ENCODE measurements at regions not wholly inside any gene's neighbourhood (a gene's known extent, or its start where the extent isn't known, plus 50 kb on each side); places are given as distances from the start of the nearest gene placed in this dataset.

GRCh38 chr9:30943446-30944224, 1440.8 kb upstream of the ACO1 start:
- Histone ChIP-seq H3K4me1 (ENCODE audit: control insufficient read depth, insufficient read depth, low read length) (no peaks in the 10 kb centered on the region), H3K4me3 (ENCODE audit: insufficient read depth, low read depth, low read length) (no peak overlapping the region), H3K36me3 (ENCODE audit: control insufficient read depth, insufficient read depth, low read length) (no peaks in the 10 kb centered on the region), H3K27ac (ENCODE audit: insufficient read depth, low read depth, low read length, poor library complexity, severe bottlenecking) (no peak overlapping the region), H3K9me3 (ENCODE audit: control insufficient read depth, low read length) (no peaks in the 10 kb centered on the region), H3K27me3 (ENCODE audit: control insufficient read depth, insufficient read depth, low read length, poor library complexity, severe bottlenecking) (no peaks in the 10 kb centered on the region)
- WGBS, 2 experiments: 91 to 92% methylated on average over 21 of the region's 21 CpGs

GRCh38 chr9:30944225-30944569, 1440.2 kb upstream of the ACO1 start:
- Histone ChIP-seq H3K27ac (ENCODE audit: insufficient read depth, low read depth, low read length, poor library complexity, severe bottlenecking) (no peak overlapping the region), H3K4me1 (ENCODE audit: control insufficient read depth, insufficient read depth, low read length) (no peaks in the 10 kb centered on the region), H3K9me3 (ENCODE audit: control insufficient read depth, low read length) (no peaks in the 10 kb centered on the region), H3K4me3 (ENCODE audit: insufficient read depth, low read depth, low read length) (no peak overlapping the region), H3K27me3 (ENCODE audit: control insufficient read depth, insufficient read depth, low read length, poor library complexity, severe bottlenecking) (no peaks in the 10 kb centered on the region), H3K36me3 (ENCODE audit: control insufficient read depth, insufficient read depth, low read length) (no peaks in the 10 kb centered on the region)
- WGBS, 2 experiments: 95% methylated on average over 6 of the region's 6 CpGs

- H3K27me3 ChIP-seq (ENCODE audit: control insufficient read depth, insufficient read depth, low read length, poor library complexity, severe bottlenecking): no peaks in the 10 kb centered on the region
- no peak overlapping the region for H3K4me3 ChIP-seq (ENCODE audit: insufficient read depth, low read depth, low read length)
- H3K9me3 ChIP-seq (ENCODE audit: control insufficient read depth, low read length): no peaks in the 10 kb centered on the region
- H3K27ac ChIP-seq (ENCODE audit: insufficient read depth, low read depth, low read length, poor library complexity, severe bottlenecking): no peak overlapping the region
- 94 to 95% methylated on average over 12 of the region's 12 CpGs for WGBS, 2 experiments
- H3K36me3 ChIP-seq (ENCODE audit: control insufficient read depth, insufficient read depth, low read length): no peaks in the 10 kb centered on the region
- no peaks in the 10 kb centered on the region for H3K4me1 ChIP-seq (ENCODE audit: control insufficient read depth, insufficient read depth, low read length)
Observed at GRCh38 chr9:30944741-30945280, 1439.6 kb upstream of the ACO1 start.

GRCh38 chr9:30964332-30964731, 1420.1 kb upstream of the ACO1 start:
- no peak overlapping the region for H3K27ac ChIP-seq (ENCODE audit: insufficient read depth, low read depth, low read length, poor library complexity, severe bottlenecking)
- H3K4me1 ChIP-seq (ENCODE audit: control insufficient read depth, insufficient read depth, low read length): no peaks in the 10 kb centered on the region

GRCh38 chr9:30967476-30967875, 1417.0 kb upstream of the ACO1 start:
- 100% methylated on average over 1 of the region's 1 CpG; no CpG with 5 or more reads in 1 of the 2 experiments for WGBS, 2 experiments
- no peaks in the 10 kb centered on the region for H3K4me1 ChIP-seq (ENCODE audit: control insufficient read depth, insufficient read depth, low read length)
- no peak overlapping the region for H3K27ac ChIP-seq (ENCODE audit: insufficient read depth, low read depth, low read length, poor library complexity, severe bottlenecking)
- H3K9me3 ChIP-seq (ENCODE audit: control insufficient read depth, low read length): peaks cover 2% of the 10 kb centered on the region
- H3K36me3 ChIP-seq (ENCODE audit: control insufficient read depth, insufficient read depth, low read length): no peaks in the 10 kb centered on the region
- H3K4me3 ChIP-seq (ENCODE audit: insufficient read depth, low read depth, low read length): no peak overlapping the region
- H3K27me3 ChIP-seq (ENCODE audit: control insufficient read depth, insufficient read depth, low read length, poor library complexity, severe bottlenecking): no peaks in the 10 kb centered on the region

More at GRCh38 chr9:30964332-30964731, 1420.1 kb upstream of the ACO1 start:
- H3K9me3 ChIP-seq (ENCODE audit: control insufficient read depth, low read length): peaks cover 2% of the 10 kb centered on the region
- H3K36me3 ChIP-seq (ENCODE audit: control insufficient read depth, insufficient read depth, low read length): no peaks in the 10 kb centered on the region
- no peaks in the 10 kb centered on the region for H3K27me3 ChIP-seq (ENCODE audit: control insufficient read depth, insufficient read depth, low read length, poor library complexity, severe bottlenecking)
- no peak overlapping the region for H3K4me3 ChIP-seq (ENCODE audit: insufficient read depth, low read depth, low read length)

- Histone ChIP-seq H3K27ac (ENCODE audit: insufficient read depth, low read depth, low read length, poor library complexity, severe bottlenecking) (no peak overlapping the region), H3K36me3 (ENCODE audit: control insufficient read depth, insufficient read depth, low read length) (no peaks in the 10 kb centered on the region), H3K4me1 (ENCODE audit: control insufficient read depth, insufficient read depth, low read length) (no peaks in the 10 kb centered on the region), H3K4me3 (ENCODE audit: insufficient read depth, low read depth, low read length) (no peak overlapping the region), H3K9me3 (ENCODE audit: control insufficient read depth, low read length) (no peaks in the 10 kb centered on the region), H3K27me3 (ENCODE audit: control insufficient read depth, insufficient read depth, low read length, poor library complexity, severe bottlenecking) (no peaks in the 10 kb centered on the region)
- WGBS, 2 experiments: 98 to 100% methylated on average over 2 of the region's 2 CpGs
Observed at GRCh38 chr9:30970186-30970585, 1414.3 kb upstream of the ACO1 start.

GRCh38 chr9:30970812-30971211, 1413.6 kb upstream of the ACO1 start:
- Histone ChIP-seq H3K9me3 (ENCODE audit: control insufficient read depth, low read length) (no peaks in the 10 kb centered on the region), H3K36me3 (ENCODE audit: control insufficient read depth, insufficient read depth, low read length) (no peaks in the 10 kb centered on the region), H3K27ac (ENCODE audit: insufficient read depth, low read depth, low read length, poor library complexity, severe bottlenecking) (no peak overlapping the region), H3K4me1 (ENCODE audit: control insufficient read depth, insufficient read depth, low read length) (no peaks in the 10 kb centered on the region), H3K4me3 (ENCODE audit: insufficient read depth, low read depth, low read length) (no peak overlapping the region), H3K27me3 (ENCODE audit: control insufficient read depth, insufficient read depth, low read length, poor library complexity, severe bottlenecking) (no peaks in the 10 kb centered on the region)
- 100% methylated on average over 1 of the region's 3 CpGs for WGBS, 2 experiments

GRCh38 chr9:30972654-30973053, 1411.8 kb upstream of the ACO1 start:
- no peaks in the 10 kb centered on the region for H3K27me3 ChIP-seq (ENCODE audit: control insufficient read depth, insufficient read depth, low read length, poor library complexity, severe bottlenecking)
- H3K4me1 ChIP-seq (ENCODE audit: control insufficient read depth, insufficient read depth, low read length): no peaks in the 10 kb centered on the region
- no peak overlapping the region for H3K27ac ChIP-seq (ENCODE audit: insufficient read depth, low read depth, low read length, poor library complexity, severe bottlenecking)
- H3K9me3 ChIP-seq (ENCODE audit: control insufficient read depth, low read length): no peaks in the 10 kb centered on the region
- no peak overlapping the region for H3K4me3 ChIP-seq (ENCODE audit: insufficient read depth, low read depth, low read length)
- no peaks in the 10 kb centered on the region for H3K36me3 ChIP-seq (ENCODE audit: control insufficient read depth, insufficient read depth, low read length)

- Histone ChIP-seq H3K9me3 (ENCODE audit: control insufficient read depth, low read length) (no peaks in the 10 kb centered on the region), H3K27me3 (ENCODE audit: control insufficient read depth, insufficient read depth, low read length, poor library complexity, severe bottlenecking) (no peaks in the 10 kb centered on the region), H3K36me3 (ENCODE audit: control insufficient read depth, insufficient read depth, low read length) (no peaks in the 10 kb centered on the region), H3K27ac (ENCODE audit: insufficient read depth, low read depth, low read length, poor library complexity, severe bottlenecking) (no peak overlapping the region), H3K4me1 (ENCODE audit: control insufficient read depth, insufficient read depth, low read length) (no peaks in the 10 kb centered on the region), H3K4me3 (ENCODE audit: insufficient read depth, low read depth, low read length) (no peak overlapping the region)
- 94 to 100% methylated on average over 1 of the region's 1 CpG for WGBS, 2 experiments
Observed at GRCh38 chr9:30977965-30978364, 1406.5 kb upstream of the ACO1 start.

- WGBS, 2 experiments: 89 to 90% methylated on average over 3 of the region's 3 CpGs
- H3K4me1 ChIP-seq (ENCODE audit: control insufficient read depth, insufficient read depth, low read length): no peaks in the 10 kb centered on the region
- H3K4me3 ChIP-seq (ENCODE audit: insufficient read depth, low read depth, low read length): no peak overlapping the region
- no peak overlapping the region for H3K27ac ChIP-seq (ENCODE audit: insufficient read depth, low read depth, low read length, poor library complexity, severe bottlenecking)
- H3K9me3 ChIP-seq (ENCODE audit: control insufficient read depth, low read length): no peaks in the 10 kb centered on the region
- H3K27me3 ChIP-seq (ENCODE audit: control insufficient read depth, insufficient read depth, low read length, poor library complexity, severe bottlenecking): no peaks in the 10 kb centered on the region
- H3K36me3 ChIP-seq (ENCODE audit: control insufficient read depth, insufficient read depth, low read length): no peaks in the 10 kb centered on the region
Observed at GRCh38 chr9:30982301-30982700, 1402.1 kb upstream of the ACO1 start.

All from ectodermal cell (in vitro differentiated cells).